ENCODE measurements at regions not wholly inside any gene's neighbourhood (a gene's known extent, or its start where the extent isn't known, plus 50 kb on each side); places are given as distances from the start of the nearest gene placed in this dataset.

- TF ChIP-seq PATZ1 (CRISPR knock-in tag; IDR thresholded peaks at IDR 0.05; ENCODE audit: borderline replicate concordance), result no peak
- no peak for TF ChIP-seq PPARA (CRISPR knock-in tag; IDR thresholded peaks at IDR 0.05; ENCODE audit: borderline replicate concordance)
- no peak for TF ChIP-seq CSDC2 (CRISPR knock-in tag; IDR thresholded peaks at IDR 0.05)
- no peak for TF ChIP-seq ZNF70 (CRISPR knock-in tag; IDR thresholded peaks at IDR 0.05)
- TF ChIP-seq ZNF565 (CRISPR knock-in tag; conservative IDR thresholded peaks at IDR 0.05; ENCODE audit: low read depth), result no peak
- no peak for TF ChIP-seq ZFP30 (CRISPR knock-in tag; IDR thresholded peaks at IDR 0.05)
- no peak for TF ChIP-seq TOX (CRISPR knock-in tag; IDR thresholded peaks at IDR 0.05; ENCODE audit: borderline replicate concordance)
- TF ChIP-seq ZFP3 (CRISPR knock-in tag; IDR thresholded peaks at IDR 0.05), result no peak
These were observed 273.9 kb upstream of the ZFHX3 start (continued) for GRCh38 chr16:73321853-73322252.

DNA sequence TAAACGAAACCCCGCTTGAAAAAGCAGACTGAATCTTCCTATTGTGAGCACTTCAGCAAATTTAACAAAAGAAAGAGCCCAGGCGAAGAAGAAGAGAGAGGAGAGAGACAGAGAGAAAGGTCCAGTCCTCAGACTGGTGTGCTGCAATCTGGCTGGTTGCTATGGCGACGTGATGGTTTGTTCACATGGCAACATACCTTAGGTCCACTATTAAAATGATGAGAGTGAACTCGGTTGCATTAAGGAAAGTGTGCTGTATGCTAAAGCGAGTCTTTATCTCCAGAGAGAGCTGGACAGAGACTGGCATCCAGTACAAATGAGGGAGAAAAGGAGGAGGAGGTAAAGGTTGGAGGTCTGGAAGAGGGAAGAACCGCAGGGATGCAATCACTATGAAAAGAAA lies 271.8 kb upstream of the ZFHX3 start:
- no peak for ATAC-seq
- TF ChIP-seq OSR1 (CRISPR knock-in tag; IDR thresholded peaks at IDR 0.05) (no peak), ZNF70 (CRISPR knock-in tag; IDR thresholded peaks at IDR 0.05) (no peak), ZNF565 (CRISPR knock-in tag; conservative IDR thresholded peaks at IDR 0.05; ENCODE audit: low read depth) (no peak), ESRRG (CRISPR knock-in tag; IDR thresholded peaks at IDR 0.05) (no peak), TOX (CRISPR knock-in tag; IDR thresholded peaks at IDR 0.05; ENCODE audit: borderline replicate concordance) (no peak), ZFP30 (CRISPR knock-in tag; IDR thresholded peaks at IDR 0.05) (no peak), GLIS3 (CRISPR knock-in tag; IDR thresholded peaks at IDR 0.05) (no peak), CREB5 (CRISPR knock-in tag; IDR thresholded peaks at IDR 0.05; ENCODE audit: low read depth) (no peak), CSDC2 (CRISPR knock-in tag; IDR thresholded peaks at IDR 0.05) (no peak), ZNF8 (CRISPR knock-in tag; IDR thresholded peaks at IDR 0.05) (no peak), PPARA (CRISPR knock-in tag; IDR thresholded peaks at IDR 0.05; ENCODE audit: borderline replicate concordance) (no peak), RARB (CRISPR knock-in tag; IDR thresholded peaks at IDR 0.05) (no peak), ZFP3 (CRISPR knock-in tag; IDR thresholded peaks at IDR 0.05) (no peak), TCF4 (CRISPR knock-in tag; IDR thresholded peaks at IDR 0.05; ENCODE audit: borderline replicate concordance) (no peak), ISL1 (CRISPR knock-in tag; IDR thresholded peaks at IDR 0.05) (no peak)
- TF ChIP-seq, protein P1, sequence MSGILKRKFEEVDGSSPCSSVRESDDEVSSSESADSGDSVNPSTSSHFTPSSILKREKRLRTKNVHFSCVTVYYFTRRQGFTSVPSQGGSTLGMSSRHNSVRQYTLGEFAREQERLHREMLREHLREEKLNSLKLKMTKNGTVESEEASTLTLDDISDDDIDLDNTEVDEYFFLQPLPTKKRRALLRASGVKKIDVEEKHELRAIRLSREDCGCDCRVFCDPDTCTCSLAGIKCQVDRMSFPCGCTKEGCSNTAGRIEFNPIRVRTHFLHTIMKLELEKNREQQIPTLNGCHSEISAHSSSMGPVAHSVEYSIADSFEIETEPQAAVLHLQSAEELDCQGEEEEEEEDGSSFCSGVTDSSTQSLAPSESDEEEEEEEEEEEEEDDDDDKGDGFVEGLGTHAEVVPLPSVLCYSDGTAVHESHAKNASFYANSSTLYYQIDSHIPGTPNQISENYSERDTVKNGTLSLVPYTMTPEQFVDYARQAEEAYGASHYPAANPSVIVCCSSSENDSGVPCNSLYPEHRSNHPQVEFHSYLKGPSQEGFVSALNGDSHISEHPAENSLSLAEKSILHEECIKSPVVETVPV (CRISPR knock-in tag; IDR thresholded peaks at IDR 0.05), result no peak
- TF ChIP-seq, protein P2, sequence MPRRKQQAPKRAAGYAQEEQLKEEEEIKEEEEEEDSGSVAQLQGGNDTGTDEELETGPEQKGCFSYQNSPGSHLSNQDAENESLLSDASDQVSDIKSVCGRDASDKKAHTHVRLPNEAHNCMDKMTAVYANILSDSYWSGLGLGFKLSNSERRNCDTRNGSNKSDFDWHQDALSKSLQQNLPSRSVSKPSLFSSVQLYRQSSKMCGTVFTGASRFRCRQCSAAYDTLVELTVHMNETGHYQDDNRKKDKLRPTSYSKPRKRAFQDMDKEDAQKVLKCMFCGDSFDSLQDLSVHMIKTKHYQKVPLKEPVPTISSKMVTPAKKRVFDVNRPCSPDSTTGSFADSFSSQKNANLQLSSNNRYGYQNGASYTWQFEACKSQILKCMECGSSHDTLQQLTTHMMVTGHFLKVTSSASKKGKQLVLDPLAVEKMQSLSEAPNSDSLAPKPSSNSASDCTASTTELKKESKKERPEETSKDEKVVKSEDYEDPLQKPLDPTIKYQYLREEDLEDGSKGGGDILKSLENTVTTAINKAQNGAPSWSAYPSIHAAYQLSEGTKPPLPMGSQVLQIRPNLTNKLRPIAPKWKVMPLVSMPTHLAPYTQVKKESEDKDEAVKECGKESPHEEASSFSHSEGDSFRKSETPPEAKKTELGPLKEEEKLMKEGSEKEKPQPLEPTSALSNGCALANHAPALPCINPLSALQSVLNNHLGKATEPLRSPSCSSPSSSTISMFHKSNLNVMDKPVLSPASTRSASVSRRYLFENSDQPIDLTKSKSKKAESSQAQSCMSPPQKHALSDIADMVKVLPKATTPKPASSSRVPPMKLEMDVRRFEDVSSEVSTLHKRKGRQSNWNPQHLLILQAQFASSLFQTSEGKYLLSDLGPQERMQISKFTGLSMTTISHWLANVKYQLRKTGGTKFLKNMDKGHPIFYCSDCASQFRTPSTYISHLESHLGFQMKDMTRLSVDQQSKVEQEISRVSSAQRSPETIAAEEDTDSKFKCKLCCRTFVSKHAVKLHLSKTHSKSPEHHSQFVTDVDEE (CRISPR knock-in tag; IDR thresholded peaks at IDR 0.05), result no peak
- TF ChIP-seq, protein P3, sequence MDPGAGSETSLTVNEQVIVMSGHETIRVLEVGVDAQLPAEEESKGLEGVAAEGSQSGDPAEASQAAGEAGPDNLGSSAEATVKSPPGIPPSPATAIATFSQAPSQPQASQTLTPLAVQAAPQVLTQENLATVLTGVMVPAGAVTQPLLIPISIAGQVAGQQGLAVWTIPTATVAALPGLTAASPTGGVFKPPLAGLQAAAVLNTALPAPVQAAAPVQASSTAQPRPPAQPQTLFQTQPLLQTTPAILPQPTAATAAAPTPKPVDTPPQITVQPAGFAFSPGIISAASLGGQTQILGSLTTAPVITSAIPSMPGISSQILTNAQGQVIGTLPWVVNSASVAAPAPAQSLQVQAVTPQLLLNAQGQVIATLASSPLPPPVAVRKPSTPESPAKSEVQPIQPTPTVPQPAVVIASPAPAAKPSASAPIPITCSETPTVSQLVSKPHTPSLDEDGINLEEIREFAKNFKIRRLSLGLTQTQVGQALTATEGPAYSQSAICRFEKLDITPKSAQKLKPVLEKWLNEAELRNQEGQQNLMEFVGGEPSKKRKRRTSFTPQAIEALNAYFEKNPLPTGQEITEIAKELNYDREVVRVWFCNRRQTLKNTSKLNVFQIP (CRISPR knock-in tag; IDR thresholded peaks at IDR 0.05; ENCODE audit: borderline replicate concordance, low read depth), result no peak

GRCh38 chr16:73319261-73319660 lies 271.3 kb upstream of the ZFHX3 start:
- no peak for ATAC-seq

More at GRCh38 chr16:73319261-73319660, 271.3 kb upstream of the ZFHX3 start:
- no peak for TF ChIP-seq PPARA (CRISPR knock-in tag; IDR thresholded peaks at IDR 0.05; ENCODE audit: borderline replicate concordance)
- no peak for TF ChIP-seq OSR1 (CRISPR knock-in tag; IDR thresholded peaks at IDR 0.05)
- TF ChIP-seq ZNF565 (CRISPR knock-in tag; conservative IDR thresholded peaks at IDR 0.05; ENCODE audit: low read depth), result no peak
- TF ChIP-seq ISL1 (CRISPR knock-in tag; IDR thresholded peaks at IDR 0.05), result no peak
- TF ChIP-seq ZNF8 (CRISPR knock-in tag; IDR thresholded peaks at IDR 0.05), result no peak
- TF ChIP-seq, protein P3 (CRISPR knock-in tag; IDR thresholded peaks at IDR 0.05; ENCODE audit: borderline replicate concordance, low read depth), result no peak

Data from SK-N-SH treated with all-trans-retinoic acid at 6 μM for 48 hours (cell line).